ENCODE measurements at regions not wholly inside any gene's neighbourhood (a gene's known extent, or its start where the extent isn't known, plus 50 kb on each side); places are given as distances from the start of the nearest gene placed in this dataset.

GRCh38 chr2:8448824-8449556, 232.9 kb upstream of the ID2 start:
- DNase-seq (ENCODE audit: low read depth) = no peak

GRCh38 chr2:8451273-8451672, 230.6 kb upstream of the ID2 start:
- no peak for DNase-seq (ENCODE audit: low read depth)

- DNase-seq (ENCODE audit: low read depth) = no peak
Observed at GRCh38 chr2:8452296-8452695, 229.6 kb upstream of the ID2 start.

GRCh38 chr2:8452979-8453903, 228.6 kb upstream of the ID2 start:
- DNase-seq (ENCODE audit: low read depth) = no peak

- no peak for DNase-seq (ENCODE audit: low read depth)
Observed at GRCh38 chr2:8453904-8454302, 228.0 kb upstream of the ID2 start.

GRCh38 chr2:8454797-8455196, 227.1 kb upstream of the ID2 start:
- no peak for DNase-seq (ENCODE audit: low read depth)

- no peak for DNase-seq (ENCODE audit: low read depth)
Observed at GRCh38 chr2:8455236-8456150, 226.4 kb upstream of the ID2 start.

DNA sequence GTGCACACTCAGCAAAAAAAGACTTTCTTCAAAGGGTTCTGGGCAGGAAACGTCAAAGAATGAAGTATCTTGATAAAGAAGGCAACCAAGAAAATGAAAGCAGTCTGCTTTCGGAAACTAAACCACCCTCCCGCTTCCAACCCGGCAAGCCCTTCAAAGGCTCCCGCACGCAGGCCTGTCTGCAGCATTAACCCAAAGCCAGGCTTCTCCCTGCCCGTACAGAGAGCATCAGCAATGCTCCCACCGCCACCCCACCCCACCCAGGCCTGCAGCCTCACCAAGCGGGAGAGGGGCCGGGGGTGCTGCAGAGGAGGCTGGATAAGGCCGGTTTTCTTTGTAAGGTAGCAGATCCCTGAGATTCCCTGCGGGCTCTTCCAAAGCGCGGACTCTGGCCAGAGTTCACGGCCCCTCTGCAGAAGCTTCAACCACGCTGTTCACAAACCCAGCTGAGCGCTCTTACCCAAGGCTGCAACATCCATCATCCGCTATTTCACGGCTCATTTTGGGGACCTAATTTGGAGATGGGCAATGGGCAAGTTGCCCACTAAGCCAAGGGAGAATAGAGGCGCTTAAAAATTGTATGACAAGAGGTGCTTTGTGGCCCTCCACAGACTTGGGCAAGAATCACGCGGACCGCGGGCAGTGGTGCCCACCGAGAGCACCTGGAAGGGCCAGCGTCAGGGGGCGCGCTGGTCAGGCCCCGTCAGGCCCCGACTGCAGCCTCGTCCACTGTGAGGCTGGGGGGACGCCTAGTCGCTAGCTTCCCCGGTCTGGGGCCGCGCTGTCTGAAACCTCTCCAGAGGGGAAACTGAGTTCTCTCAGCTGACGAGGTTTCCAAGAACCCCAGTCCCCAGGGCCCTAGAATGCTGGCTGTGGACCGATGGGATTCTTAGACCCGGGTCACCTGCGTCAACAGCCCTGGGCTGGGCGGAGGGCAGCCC, 225.4 kb upstream of the ID2 start:
- no peak for DNase-seq (ENCODE audit: low read depth)

DNA sequence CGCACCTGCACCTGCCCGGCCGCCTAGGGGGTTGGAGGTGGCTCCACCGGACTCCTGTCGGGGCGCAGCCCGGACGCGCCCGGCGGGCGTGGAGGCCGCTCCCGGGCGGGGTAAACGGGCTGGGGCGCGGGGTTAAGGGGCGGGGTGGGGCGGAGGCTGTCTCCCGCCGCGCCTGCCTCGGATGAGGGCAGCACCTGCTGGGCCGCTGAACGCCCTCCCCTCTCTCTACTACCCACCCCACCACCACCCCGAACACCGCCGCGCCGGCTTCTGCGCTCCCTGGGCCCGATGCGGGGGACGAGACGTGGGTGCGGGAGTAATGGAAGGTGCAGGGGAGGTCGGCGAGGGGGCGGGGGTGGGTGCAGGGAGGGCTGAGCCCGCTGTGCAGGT, 224.8 kb upstream of the ID2 start:
- DNase-seq (ENCODE audit: low read depth) = peak; percentile 20

- DNase-seq (ENCODE audit: low read depth) = no peak
Observed at GRCh38 chr2:8457699-8458502, 224.0 kb upstream of the ID2 start.

DNA sequence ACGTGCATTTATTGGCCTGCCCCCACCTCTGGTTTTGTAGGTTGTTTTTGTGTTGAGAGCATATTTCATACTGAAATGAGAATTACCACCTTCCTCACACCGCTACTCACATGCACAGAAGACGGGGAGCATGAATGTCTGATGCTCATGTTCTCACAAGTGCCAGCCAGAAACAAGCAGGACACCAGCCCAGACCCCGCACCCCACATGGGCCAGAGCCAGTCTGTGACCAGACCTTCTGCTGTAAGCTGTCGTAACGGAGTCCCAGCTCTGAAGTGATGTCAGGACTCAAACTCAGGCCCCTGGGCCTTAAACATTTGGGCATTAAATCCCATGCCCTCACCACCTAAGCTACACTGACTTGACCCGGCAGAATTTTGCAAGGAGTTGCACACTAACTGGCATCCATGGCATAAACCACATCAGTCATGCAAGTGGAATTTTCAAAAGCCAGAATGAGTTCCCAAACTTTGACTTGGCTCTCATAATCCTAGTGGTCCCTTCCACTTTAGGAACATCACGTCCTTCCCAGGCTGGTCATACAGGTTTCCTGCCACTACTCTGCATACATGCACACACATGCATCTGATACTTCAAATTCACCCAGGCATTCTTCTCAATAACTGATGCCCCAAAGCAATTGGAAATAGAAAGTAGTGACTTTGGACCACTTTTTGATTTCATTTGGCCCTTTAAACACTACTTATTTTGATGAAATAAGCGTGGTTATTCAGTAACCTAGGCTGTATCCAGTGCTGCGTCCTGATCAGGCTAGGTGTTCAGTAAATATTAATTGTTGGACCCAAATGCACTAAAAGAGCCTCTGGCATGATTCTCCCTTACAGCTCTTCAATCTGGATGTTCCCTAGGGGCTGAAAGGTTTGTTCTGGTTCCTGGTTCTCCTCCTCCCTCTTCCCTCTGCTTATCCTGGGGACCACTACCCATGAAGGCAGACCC, 223.1 kb upstream of the ID2 start:
- no peak for DNase-seq (ENCODE audit: low read depth)

DNA sequence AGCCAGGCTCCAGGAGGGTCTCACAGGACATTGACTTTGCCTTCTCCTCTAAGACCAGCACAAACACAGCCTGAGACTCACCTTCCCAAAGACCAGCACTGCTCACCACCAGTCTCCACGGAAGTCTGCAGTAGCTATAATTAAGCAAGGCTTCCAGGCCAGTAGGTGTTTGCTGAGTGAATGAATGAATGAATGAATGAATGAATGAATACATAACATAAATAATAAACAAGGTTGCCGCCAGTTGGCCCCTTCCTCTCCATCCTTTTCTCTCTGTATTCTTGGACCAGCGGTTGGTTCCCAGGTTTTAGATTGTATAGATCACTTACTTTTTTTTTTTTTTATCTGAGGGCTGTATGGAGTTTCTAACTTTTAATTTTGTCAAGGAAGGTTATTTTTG, 222.4 kb upstream of the ID2 start:
- no peak for DNase-seq (ENCODE audit: low read depth)

DNA sequence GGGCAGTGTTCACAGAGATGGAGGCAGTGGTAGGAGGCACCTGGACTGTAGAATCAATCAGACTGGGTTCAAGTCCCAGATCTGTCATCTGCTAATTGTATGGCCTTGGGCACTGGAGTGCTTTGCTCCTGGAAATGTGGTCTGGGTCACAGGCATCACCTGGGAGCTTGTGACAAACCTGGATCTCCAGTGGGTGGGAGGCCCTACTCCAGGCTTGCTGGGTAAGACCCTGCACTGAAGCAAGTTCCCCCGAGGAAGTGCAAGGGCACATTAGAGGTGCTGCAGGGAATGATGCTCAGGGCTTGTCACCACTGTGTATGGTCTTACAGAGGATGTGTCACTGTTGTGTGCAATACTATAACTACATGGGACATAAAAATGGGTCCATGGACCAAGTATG, 220.5 kb upstream of the ID2 start:
- no peak for DNase-seq (ENCODE audit: low read depth)

- no peak for DNase-seq (ENCODE audit: low read depth)
Observed at GRCh38 chr2:8462280-8462679, 219.6 kb upstream of the ID2 start.

DNA sequence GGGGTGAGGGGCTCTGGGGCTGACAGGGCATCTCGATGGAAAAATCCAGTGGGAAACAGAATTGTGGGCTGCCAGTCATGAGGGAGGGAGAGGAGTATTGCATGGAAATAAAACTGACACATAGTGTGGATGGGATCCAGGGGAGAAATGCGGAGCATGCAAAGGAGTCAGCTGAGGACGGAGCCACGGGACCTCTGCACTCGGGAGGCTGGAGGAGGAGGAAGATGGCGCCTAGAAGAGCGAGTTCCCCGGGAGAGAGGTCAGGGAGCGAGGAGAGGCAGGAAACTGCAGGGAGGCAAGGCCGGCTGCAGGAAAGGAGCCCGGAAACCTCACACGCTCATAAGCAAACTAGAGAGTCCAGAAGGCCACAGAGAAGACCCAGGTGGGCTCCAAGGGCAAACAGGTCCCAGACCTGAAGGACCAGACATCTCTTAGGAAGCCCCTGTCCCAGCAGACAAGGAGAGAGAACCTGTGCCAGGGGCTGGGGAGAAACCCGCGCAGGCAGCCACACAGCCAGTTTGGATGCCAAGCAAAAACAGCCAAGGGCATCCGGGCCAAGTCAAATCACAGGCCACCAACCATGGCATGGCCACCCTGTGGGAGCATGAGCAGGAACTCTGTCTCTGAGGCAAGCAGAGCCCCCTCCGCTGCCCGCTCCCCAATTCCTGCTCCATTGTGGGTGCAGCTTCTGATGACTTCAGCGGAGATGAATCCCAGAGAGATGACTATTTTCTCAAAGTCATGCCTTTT, 218.8 kb upstream of the ID2 start:
- no peak for DNase-seq (ENCODE audit: low read depth)

GRCh38 chr2:8465560-8465959, 216.3 kb upstream of the ID2 start:
- DNase-seq (ENCODE audit: low read depth) = no peak

DNA sequence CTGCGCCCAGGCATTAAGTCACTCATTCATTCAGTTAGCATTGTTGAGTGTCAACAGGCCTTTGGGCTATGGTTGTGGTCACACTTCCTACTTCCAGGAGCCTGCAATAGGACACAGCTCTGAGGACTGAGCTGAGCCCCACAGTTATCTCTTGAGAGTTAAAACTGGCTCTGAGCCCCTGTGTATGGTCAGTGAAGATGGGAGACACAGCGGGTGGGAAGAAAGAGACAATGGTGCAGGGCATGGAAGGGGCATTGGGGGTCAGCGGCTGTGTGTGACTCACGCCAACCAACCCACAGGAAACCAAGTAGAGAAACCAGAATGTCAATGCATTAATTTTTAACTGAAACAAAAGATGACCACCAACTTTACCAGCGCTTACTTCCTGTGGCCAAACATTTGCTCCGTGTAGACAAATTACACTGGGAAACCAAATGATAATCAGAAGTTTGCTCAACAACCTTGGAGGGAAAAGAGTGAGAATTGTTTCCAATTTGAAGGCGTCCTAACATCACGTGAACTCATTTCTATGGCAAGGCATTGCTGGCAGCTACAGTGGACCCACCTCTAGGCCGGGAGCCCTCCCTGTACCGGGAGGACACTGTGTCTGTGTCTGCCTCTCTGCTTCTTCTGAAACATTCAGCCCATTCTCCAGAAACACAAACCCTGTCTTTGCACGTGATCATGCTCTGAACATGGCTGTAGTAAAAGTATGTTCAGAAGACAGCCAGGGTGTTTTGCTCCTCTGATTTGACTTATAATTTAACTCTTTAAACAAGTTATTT, 212.0 kb upstream of the ID2 start:
- no peak for DNase-seq (ENCODE audit: low read depth)

Measured in activated T-helper 1 cell treated with Interleukin-2 at 50 U/mL for 16 hours (primary cell).